Ishikawa (cell line): ENCODE measurements at regions not wholly inside any gene's neighbourhood (a gene's known extent, or its start where the extent isn't known, plus 50 kb on each side); places are given as distances from the start of the nearest gene placed in this dataset.

Experiments used
- EGR1 ChIP-seq: IDR thresholded peaks from 2 replicates; pipeline ENCODE4 v1.6.1; 2012
- EP300 ChIP-seq: IDR thresholded peaks from 2 replicates; pipeline ENCODE4 v1.6.1; 2012; ENCODE audit warnings: borderline replicate concordance
- FOXM1 ChIP-seq: IDR thresholded peaks from 2 replicates; pipeline ENCODE4 v1.6.1; 2012; ENCODE audit warnings: low read depth, borderline replicate concordance
- MAX ChIP-seq: IDR thresholded peaks from 2 replicates; pipeline ENCODE4 v1.6.1; 2012
- RAD21 ChIP-seq: IDR thresholded peaks from 2 replicates; pipeline ENCODE4 v1.6.1; 2012; ENCODE audit warnings: low read depth
- REST ChIP-seq: IDR thresholded peaks from 2 replicates; pipeline ENCODE4 v1.6.1; 2012; ENCODE audit warnings: low read depth, mild to moderate bottlenecking
- TAF1 ChIP-seq: IDR thresholded peaks from 2 replicates; pipeline ENCODE4 v1.6.1; 2012; ENCODE audit warnings: low read depth, mild to moderate bottlenecking
- YY1 ChIP-seq: IDR thresholded peaks from 2 replicates; pipeline ENCODE4 v1.6.1; 2012; ENCODE audit warnings: low read depth
- ZBTB7A ChIP-seq: IDR thresholded peaks from 2 replicates; pipeline ENCODE4 v1.6.1; 2012; ENCODE audit warnings: low read depth

GRCh38 chr2:226334981-226335720 is 464.5 kb downstream of the IRS1 start:
- TF ChIP-seq YY1 (no peak), EP300 (no peak), TAF1 (no peak), ZBTB7A (no peak), EGR1 (no peak), RAD21 (no peak), MAX (no peak), FOXM1 (no peak), REST (no peak)
